HCT116 (cell line): ENCODE measurements at regions not wholly inside any gene's neighbourhood (a gene's known extent, or its start where the extent isn't known, plus 50 kb on each side); places are given as distances from the start of the nearest gene placed in this dataset.

Source experiments
- ATAC-seq: fragments of 200-7000 bp; cut with Tn5 transposase; 2 replicates; pipeline ENCODE4 v1.9.1; 2020; ENCODE audit warnings: mild to moderate bottlenecking, moderate library complexity
- BruUV-seq: library from RNA; stranded (reverse); fragments of 400-500 nt; replicated peaks from 2 replicates; lab custom pipeline; 2021; lab: Mats Ljungman, UMichigan
- CTCF ChIA-PET: fragments of 300-600 bp; sonication (Branson Sonifier 250); formaldehyde crosslinking; loops from one replicate; lab custom pipeline; 2021; ENCODE audit warnings: antibody characterized with exemption; lab: Charles Lee
- POLR2A ChIA-PET: fragments of 300-600, 350-600 bp; sonication (Branson Sonifier 250); formaldehyde crosslinking; loops from one replicate; lab custom pipeline; 2021; ENCODE audit warnings: antibody characterized with exemption; lab: Charles Lee
- RAD21 ChIA-PET, 2 experiments: fragments of 300-600 bp; sonication (Branson Sonifier 250); formaldehyde crosslinking; loops; one replicate each; lab custom pipeline; 2023; ENCODE audit warnings: low total read pairs in 2 of 2; ENCODE audit not compliant: uncharacterized antibody in 2 of 2, unreplicated experiment in 2 of 2, low non-redundant PET in 1 of 2; lab: Charles Lee
- DNase-seq: peaks from one replicate; pipeline ENCODE4 v3.0.0-alpha.2; 2010; ENCODE audit warnings: low read depth, low spot score
- H2AFZ ChIP-seq: fragments of 200-600 bp; shearing (Covaris generic), sonication (generic); 2 replicates; pipeline ENCODE4 v1.6.1; 2017; ENCODE audit warnings: low read depth, mixed run types, mixed read lengths, antibody characterized with exemption, low read length; ENCODE audit not compliant: poor library complexity, severe bottlenecking
- H3K27ac ChIP-seq: 2 replicates; pipeline ENCODE4 v1.5.1; 2012; ENCODE audit warnings: low read depth, low read length
- H3K27me3 ChIP-seq: fragments of 200-600 bp; sonication (generic); 2 replicates; pipeline ENCODE4 v1.6.1; 2016; ENCODE audit warnings: mixed run types, low read length, mixed read lengths; ENCODE audit not compliant: insufficient read depth
- H3K36me3 ChIP-seq, 2 experiments: fragments of 200-500 bp in 1 of 2; fragments of 200-600 bp in 1 of 2; sonication (Bioruptor generic) in 1 of 2; sonication (generic) in 1 of 2; 2 replicates each; pipeline versions ENCODE4 v1.5.1 to v1.6.1; 2014 to 2016; ENCODE audit warnings: low read length in 2 of 2, inconsistent platforms in 1 of 2, mixed read lengths in 1 of 2, mixed run types in 1 of 2; ENCODE audit not compliant: insufficient read depth in 2 of 2, control insufficient read depth in 1 of 2
- H3K4me1 ChIP-seq, 2 experiments: fragments of 200-600 bp in 1 of 2; sonication (generic) in 1 of 2; 2 replicates each; pipeline versions ENCODE4 v1.5.1 to v1.6.1; 2012 to 2017; ENCODE audit warnings: low read length in 2 of 2, inconsistent platforms in 1 of 2, mild to moderate bottlenecking in 1 of 2, mixed read lengths in 1 of 2, mixed run types in 1 of 2, moderate library complexity in 1 of 2; ENCODE audit not compliant: insufficient read depth in 2 of 2, control insufficient read depth in 1 of 2
- H3K4me2 ChIP-seq: fragments of 200-600 bp; sonication (generic); 2 replicates; pipeline ENCODE4 v1.6.1; 2017; ENCODE audit warnings: mixed run types, low read length, mixed read lengths
- H3K4me3 ChIP-seq, 2 experiments: fragments of 200-600 bp in 1 of 2; sonication (generic) in 1 of 2; replicated peaks in 1 of 2; 2 replicates each; pipeline ENCODE4 v1.5.1; 2011 to 2016; ENCODE audit warnings: low read length in 2 of 2, control low read depth in 1 of 2, low read depth in 1 of 2, mild to moderate bottlenecking in 1 of 2, mixed read lengths in 1 of 2, mixed run types in 1 of 2
- H3K79me2 ChIP-seq: fragments of 200-600 bp; sonication (generic); 2 replicates; pipeline ENCODE4 v1.6.1; 2017; ENCODE audit warnings: mild to moderate bottlenecking, mixed run types, low read length, moderate library complexity, mixed read lengths; ENCODE audit not compliant: insufficient read depth
- H3K9ac ChIP-seq: fragments of 200-600 bp; sonication (generic); 2 replicates; pipeline ENCODE4 v1.6.1; 2016; ENCODE audit warnings: low read length, mixed read lengths
- H3K9me2 ChIP-seq: fragments of 200-600 bp; sonication (generic), shearing (Covaris generic); 2 replicates; pipeline ENCODE4 v1.6.1; 2017; ENCODE audit warnings: mixed run types, mild to moderate bottlenecking, moderate library complexity; ENCODE audit not compliant: insufficient read depth
- H3K9me3 ChIP-seq, 2 experiments: fragments of 200-500 bp in 1 of 2; fragments of 200-600 bp in 1 of 2; sonication (Bioruptor generic) in 1 of 2; sonication (generic) in 1 of 2; 2 replicates each; pipeline ENCODE4 v1.6.1; 2014 to 2017; ENCODE audit warnings: low read length in 2 of 2, mixed read lengths in 2 of 2, inconsistent platforms in 1 of 2, low read depth in 1 of 2, mild to moderate bottlenecking in 1 of 2, mixed run types in 1 of 2, moderate library complexity in 1 of 2; ENCODE audit not compliant: control insufficient read depth in 1 of 2, insufficient read depth in 1 of 2
- H4K20me1 ChIP-seq: fragments of 200-600 bp; sonication (generic), shearing (Covaris generic); 2 replicates; pipeline ENCODE4 v1.6.1; 2017; ENCODE audit warnings: mixed run types, mild to moderate bottlenecking, moderate library complexity; ENCODE audit not compliant: insufficient read depth
- CBX3 ChIP-seq: IDR thresholded peaks from 2 replicates; pipeline ENCODE4 v1.6.1; 2012; ENCODE audit warnings: low read depth
- CEBPB ChIP-seq: IDR thresholded peaks from 2 replicates; pipeline ENCODE4 v1.6.1; 2012; ENCODE audit warnings: low read depth
- EGR1 ChIP-seq: IDR thresholded peaks from 2 replicates; pipeline ENCODE4 v1.6.1; 2012; ENCODE audit warnings: low read depth
- ELF1 ChIP-seq: IDR thresholded peaks from 2 replicates; pipeline ENCODE4 v1.6.1; 2012; ENCODE audit warnings: low read depth, borderline replicate concordance
- EZH2 ChIP-seq: fragments of 200-600 bp; sonication (generic); IDR thresholded peaks from 2 replicates; pipeline ENCODE4 v1.6.1; 2017; ENCODE audit warnings: antibody characterized with exemption, mixed run types
- EZH2phosphoT487 ChIP-seq: fragments of 200-600 bp; IDR thresholded peaks from 2 replicates; pipeline ENCODE4 v1.6.1; 2018; ENCODE audit warnings: antibody characterized with exemption, borderline replicate concordance
- FOSL1 ChIP-seq: IDR thresholded peaks from 2 replicates; pipeline ENCODE4 v1.6.1; 2012; ENCODE audit warnings: low read depth
- POLR2A ChIP-seq: IDR thresholded peaks from 2 replicates; pipeline ENCODE4 v1.7.0; 2011; ENCODE audit warnings: borderline replicate concordance; ENCODE audit not compliant: insufficient read depth, insufficient read length; ENCODE audit errors: extremely low read depth
- REST ChIP-seq: IDR thresholded peaks from 2 replicates; pipeline ENCODE4 v1.6.1; 2012; ENCODE audit warnings: low read depth
- SIN3A ChIP-seq: IDR thresholded peaks from 2 replicates; pipeline ENCODE4 v1.6.1; 2012; ENCODE audit warnings: low read depth
- SP1 ChIP-seq: IDR thresholded peaks from 2 replicates; pipeline ENCODE4 v1.6.1; 2012; ENCODE audit warnings: low read depth
- SRF ChIP-seq: IDR thresholded peaks from 2 replicates; pipeline ENCODE4 v1.6.1; 2012; ENCODE audit warnings: low read depth
- TCF7L2 ChIP-seq: IDR thresholded peaks from 2 replicates; pipeline ENCODE4 v1.7.0; 2011; ENCODE audit warnings: borderline replicate concordance, inconsistent platforms; ENCODE audit not compliant: insufficient read depth, insufficient read length; ENCODE audit errors: extremely low read depth
- YY1 ChIP-seq: IDR thresholded peaks from 2 replicates; pipeline ENCODE4 v1.6.1; 2011; ENCODE audit warnings: low read length, low read depth, moderate library complexity, mild to moderate bottlenecking; ENCODE audit not compliant: insufficient replicate concordance; ENCODE audit errors: extremely low read depth
- ZFX ChIP-seq: fragments of 450-650 bp; IDR thresholded peaks from 2 replicates; pipeline ENCODE4 v1.6.1; 2017
- ZNF274 ChIP-seq: fragments of 200-500 bp; sonication (Bioruptor generic); IDR thresholded peaks from 2 replicates; pipeline ENCODE4 v1.6.1; 2014; ENCODE audit warnings: mild to moderate bottlenecking, low read depth, low read length, inconsistent platforms
- intact Hi-C: fragments of 100-400 bp; cut with micrococcal nuclease; formaldehyde crosslinking; loops from 2 replicates; pipeline ENCODE4 v1.10.0; 2022
- TF ChIP-seq, protein P1 (sequence below): IDR thresholded peaks from 2 replicates; pipeline ENCODE4 v1.6.1; 2012
- TF ChIP-seq, protein P2 (sequence below): IDR thresholded peaks from 2 replicates; pipeline ENCODE4 v1.6.1; 2011; ENCODE audit warnings: mild to moderate bottlenecking, low read length, moderate library complexity; ENCODE audit not compliant: insufficient replicate concordance; ENCODE audit errors: extremely low read depth

DNA sequence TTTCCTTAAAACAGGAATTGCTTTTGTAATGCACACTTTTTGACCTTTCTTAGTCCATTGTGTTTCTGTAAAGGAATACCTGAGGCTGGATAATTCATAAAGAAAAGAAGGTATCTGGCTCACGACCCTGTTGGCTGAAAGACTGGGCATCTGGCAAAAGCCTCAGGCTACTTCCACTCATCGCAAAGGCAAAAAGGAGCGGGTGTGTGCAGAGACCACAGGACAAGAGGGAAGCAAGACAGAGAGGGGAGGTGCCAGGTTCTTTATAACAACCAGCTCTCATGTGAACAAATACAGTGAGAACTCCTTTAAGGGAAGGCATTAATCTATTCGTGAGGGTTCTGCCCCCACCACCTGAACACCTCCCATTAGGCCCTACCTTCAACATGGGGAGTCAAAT lies 182.1 kb downstream of the C12orf50 start:
- no TSS peak for BruUV-seq
- Histone ChIP-seq H2AFZ (no peak overlapping the region), H3K36me3 (no peaks in the 10 kb centered on the region), H3K4me1 (no peaks in the 10 kb centered on the region), H3K79me2 (no peaks in the 10 kb centered on the region), H3K4me3 (no peak overlapping the region), H3K4me2 (no peak overlapping the region), H3K9me2 (no peaks in the 10 kb centered on the region), H3K9ac (no peak overlapping the region), H4K20me1 (no peaks in the 10 kb centered on the region), H3K9me3 (no peaks in the 10 kb centered on the region), H3K27me3 (no peaks in the 10 kb centered on the region), H3K27ac (no peak overlapping the region)
- DNase-seq (no peak), ATAC-seq (no peak)
- RAD21 ChIA-PET: no interaction called here
- intact Hi-C loops: loop anchor here (5.0 to 10.0 kb wide), 3 partner anchors 575 to 920 kb away; no protein-coding TSS in a partner anchor
- CTCF ChIA-PET: interaction anchor here (0.6 to 1.1 kb wide), 2 partner anchors 15 to 502 kb away, joined by 3 read pairs; no protein-coding TSS in a partner anchor
- no peak for TF ChIP-seq SRF
- TF ChIP-seq SIN3A: no peak
- TF ChIP-seq SP1: no peak
- no peak for TF ChIP-seq EZH2phosphoT487
- no peak for TF ChIP-seq TCF7L2
- no peak for TF ChIP-seq EGR1
- no peak for TF ChIP-seq YY1
- no peak for TF ChIP-seq ELF1
- no peak for TF ChIP-seq CEBPB
- TF ChIP-seq, protein P1, sequence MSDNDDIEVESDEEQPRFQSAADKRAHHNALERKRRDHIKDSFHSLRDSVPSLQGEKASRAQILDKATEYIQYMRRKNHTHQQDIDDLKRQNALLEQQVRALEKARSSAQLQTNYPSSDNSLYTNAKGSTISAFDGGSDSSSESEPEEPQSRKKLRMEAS: no peak
- no peak for TF ChIP-seq POLR2A
- TF ChIP-seq FOSL1: no peak
- TF ChIP-seq CBX3: no peak
- TF ChIP-seq EZH2: no peak
- TF ChIP-seq ZNF274: no peak
- TF ChIP-seq, protein P2, sequence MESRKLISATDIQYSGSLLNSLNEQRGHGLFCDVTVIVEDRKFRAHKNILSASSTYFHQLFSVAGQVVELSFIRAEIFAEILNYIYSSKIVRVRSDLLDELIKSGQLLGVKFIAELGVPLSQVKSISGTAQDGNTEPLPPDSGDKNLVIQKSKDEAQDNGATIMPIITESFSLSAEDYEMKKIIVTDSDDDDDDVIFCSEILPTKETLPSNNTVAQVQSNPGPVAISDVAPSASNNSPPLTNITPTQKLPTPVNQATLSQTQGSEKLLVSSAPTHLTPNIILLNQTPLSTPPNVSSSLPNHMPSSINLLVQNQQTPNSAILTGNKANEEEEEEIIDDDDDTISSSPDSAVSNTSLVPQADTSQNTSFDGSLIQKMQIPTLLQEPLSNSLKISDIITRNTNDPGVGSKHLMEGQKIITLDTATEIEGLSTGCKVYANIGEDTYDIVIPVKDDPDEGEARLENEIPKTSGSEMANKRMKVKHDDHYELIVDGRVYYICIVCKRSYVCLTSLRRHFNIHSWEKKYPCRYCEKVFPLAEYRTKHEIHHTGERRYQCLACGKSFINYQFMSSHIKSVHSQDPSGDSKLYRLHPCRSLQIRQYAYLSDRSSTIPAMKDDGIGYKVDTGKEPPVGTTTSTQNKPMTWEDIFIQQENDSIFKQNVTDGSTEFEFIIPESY: no peak
- TF ChIP-seq REST: no peak
- no peak for TF ChIP-seq ZFX
- POLR2A ChIA-PET: interaction anchor here (0.9 kb wide), 1 partner anchor 11 kb away, joined by 3 read pairs; no protein-coding TSS in a partner anchor
